ENCODE measurements at regions not wholly inside any gene's neighbourhood (a gene's known extent, or its start where the extent isn't known, plus 50 kb on each side); places are given as distances from the start of the nearest gene placed in this dataset.

GRCh38 chr5:129405222-129405621 is 54.9 kb upstream of the ADAMTS19 start:
- Histone ChIP-seq H3K36me3 (ENCODE audit: control insufficient read depth, insufficient read depth, low read length) (no peaks in the 10 kb centered on the region), H3K4me3 (ENCODE audit: low read depth, low read length) (no peak overlapping the region), H3K27me3 (ENCODE audit: control insufficient read depth, insufficient read depth, low read length) (no peaks in the 10 kb centered on the region)
- DNase-seq (ENCODE audit: low read depth): no peak
- no peak for TF ChIP-seq CTCF (IDR thresholded peaks at IDR 0.05; ENCODE audit: insufficient read depth, low read length, poor library complexity, severe bottlenecking)

GRCh38 chr5:129406440-129406839 is 53.7 kb upstream of the ADAMTS19 start:
- no peak overlapping the region for H3K4me3 ChIP-seq (ENCODE audit: low read depth, low read length)
- H3K27me3 ChIP-seq (ENCODE audit: control insufficient read depth, insufficient read depth, low read length): no peaks in the 10 kb centered on the region
- DNase-seq (ENCODE audit: low read depth): no peak
- H3K36me3 ChIP-seq (ENCODE audit: control insufficient read depth, insufficient read depth, low read length): no peaks in the 10 kb centered on the region
- no peak for TF ChIP-seq CTCF (IDR thresholded peaks at IDR 0.05; ENCODE audit: insufficient read depth, low read length, poor library complexity, severe bottlenecking)

Data from kidney epithelial cell (primary cell).